Mesenchymal stem cell (in vitro differentiated cells and primary cell): ENCODE measurements at regions not wholly inside any gene's neighbourhood (a gene's known extent, or its start where the extent isn't known, plus 50 kb on each side); places are given as distances from the start of the nearest gene placed in this dataset.

Source experiments
- DNase-seq: peaks from one replicate; pipeline ENCODE4 v3.0.0-alpha.2; 2013
- H2AFZ ChIP-seq: one replicate; pipeline ENCODE4 v1.6.1; 2013; ENCODE audit warnings: low read depth, mild to moderate bottlenecking, control low read depth, inconsistent platforms, low read length, moderate library complexity
- H2AK5ac ChIP-seq: 2 replicates; pipeline ENCODE4 v1.6.1; 2013; ENCODE audit warnings: low read length, moderate library complexity, mild to moderate bottlenecking, inconsistent platforms; ENCODE audit not compliant: severe bottlenecking
- H2BK120ac ChIP-seq: one replicate; pipeline ENCODE4 v1.6.1; 2013; ENCODE audit warnings: low read depth, mild to moderate bottlenecking, inconsistent platforms, low read length, moderate library complexity
- H2BK12ac ChIP-seq, 2 experiments: one replicate each; pipeline ENCODE4 v1.6.1; 2013; ENCODE audit warnings: inconsistent platforms in 2 of 2, low read length in 2 of 2, mild to moderate bottlenecking in 2 of 2, moderate library complexity in 2 of 2, control low read depth in 1 of 2
- H2BK15ac ChIP-seq: one replicate; pipeline ENCODE4 v1.6.1; 2013; ENCODE audit warnings: mild to moderate bottlenecking, low read depth, inconsistent platforms; ENCODE audit not compliant: poor library complexity, severe bottlenecking
- H2BK5ac ChIP-seq: 2 replicates; pipeline ENCODE4 v1.6.1; 2013; ENCODE audit warnings: low read depth, mild to moderate bottlenecking, low read length, control low read depth, inconsistent platforms; ENCODE audit not compliant: poor library complexity, severe bottlenecking
- H3K14ac ChIP-seq, 2 experiments: one replicate each; pipeline ENCODE4 v1.6.1; 2013; ENCODE audit warnings: inconsistent platforms in 2 of 2, low read length in 2 of 2, control low read depth in 1 of 2, mild to moderate bottlenecking in 1 of 2, moderate library complexity in 1 of 2
- H3K18ac ChIP-seq, 2 experiments: one replicate each; pipeline ENCODE4 v1.6.1; 2013; ENCODE audit warnings: inconsistent platforms in 2 of 2, low read length in 2 of 2, control low read depth in 1 of 2, low read depth in 1 of 2, mild to moderate bottlenecking in 1 of 2
- H3K23ac ChIP-seq, 2 experiments: one replicate each; pipeline ENCODE4 v1.6.1; 2013; ENCODE audit warnings: inconsistent platforms in 2 of 2, low read length in 2 of 2, mild to moderate bottlenecking in 2 of 2, moderate library complexity in 2 of 2, control low read depth in 1 of 2
- H3K27ac ChIP-seq: 2 replicates; pipeline ENCODE4 v1.5.1; 2013; ENCODE audit warnings: mild to moderate bottlenecking, moderate library complexity, low read length, control low read depth, inconsistent platforms; ENCODE audit not compliant: poor library complexity, severe bottlenecking
- H3K27me3 ChIP-seq, 2 experiments: 2 replicates each; pipeline versions ENCODE4 v1.6.1 to v1.7.0; 2013; ENCODE audit warnings: low read length in 2 of 2, mild to moderate bottlenecking in 2 of 2, moderate library complexity in 2 of 2, control low read depth in 1 of 2, inconsistent platforms in 1 of 2; ENCODE audit not compliant: control insufficient read depth in 1 of 2, insufficient read depth in 1 of 2
- H3K36me3 ChIP-seq, 2 experiments: 2 replicates each; pipeline versions ENCODE4 v1.6.1 to v1.7.0; 2013; ENCODE audit warnings: low read length in 2 of 2, control low read depth in 1 of 2, inconsistent platforms in 1 of 2, low read depth in 1 of 2, mild to moderate bottlenecking in 1 of 2; ENCODE audit not compliant: insufficient read depth in 2 of 2, control insufficient read depth in 1 of 2
- H3K4ac ChIP-seq, 2 experiments: one replicate each; pipeline ENCODE4 v1.6.1; 2013; ENCODE audit warnings: inconsistent platforms in 2 of 2, low read length in 2 of 2, mild to moderate bottlenecking in 2 of 2, moderate library complexity in 2 of 2, control low read depth in 1 of 2, low read depth in 1 of 2
- H3K4me1 ChIP-seq: 2 replicates; pipeline ENCODE4 v1.6.1; 2013; ENCODE audit warnings: low read depth, low read length, control low read depth; ENCODE audit not compliant: control insufficient read depth, insufficient read depth
- H3K4me2 ChIP-seq: 2 replicates; pipeline ENCODE4 v1.6.1; 2013; ENCODE audit warnings: low read length, mild to moderate bottlenecking, inconsistent platforms; ENCODE audit not compliant: poor library complexity, severe bottlenecking
- H3K4me3 ChIP-seq, 2 experiments: 2 replicates each; pipeline versions ENCODE4 v1.5.1 to v1.7.0; 2013; ENCODE audit warnings: low read length in 2 of 2, mild to moderate bottlenecking in 2 of 2, control low read depth in 1 of 2, low read depth in 1 of 2; ENCODE audit not compliant: insufficient read depth in 1 of 2
- H3K79me1 ChIP-seq: replicated peaks from 2 replicates; pipeline ENCODE4 v1.6.1; 2013; ENCODE audit warnings: mild to moderate bottlenecking, control low read depth, low read length, inconsistent platforms; ENCODE audit not compliant: poor library complexity, severe bottlenecking
- H3K9ac ChIP-seq: 2 replicates; pipeline ENCODE4 v1.7.0; 2013; ENCODE audit warnings: mild to moderate bottlenecking, low read length, moderate library complexity
- H3K9me3 ChIP-seq: 2 replicates; pipeline ENCODE4 v1.7.0; 2013; ENCODE audit warnings: mild to moderate bottlenecking, low read length; ENCODE audit not compliant: control insufficient read depth
- H4K8ac ChIP-seq: one replicate; pipeline ENCODE4 v1.6.1; 2013; ENCODE audit warnings: inconsistent platforms, mild to moderate bottlenecking, low read length, moderate library complexity
- H4K91ac ChIP-seq: one replicate; pipeline ENCODE4 v1.6.1; 2013; ENCODE audit warnings: mild to moderate bottlenecking, low read length, inconsistent platforms
- WGBS: methylation state at CpG from one replicate; pipeline ENCODE4 v1.1.7; 2013; ENCODE audit warnings: mixed read lengths; 5-methylcytosine and 5-hydroxymethylcytosine counted together

DNA sequence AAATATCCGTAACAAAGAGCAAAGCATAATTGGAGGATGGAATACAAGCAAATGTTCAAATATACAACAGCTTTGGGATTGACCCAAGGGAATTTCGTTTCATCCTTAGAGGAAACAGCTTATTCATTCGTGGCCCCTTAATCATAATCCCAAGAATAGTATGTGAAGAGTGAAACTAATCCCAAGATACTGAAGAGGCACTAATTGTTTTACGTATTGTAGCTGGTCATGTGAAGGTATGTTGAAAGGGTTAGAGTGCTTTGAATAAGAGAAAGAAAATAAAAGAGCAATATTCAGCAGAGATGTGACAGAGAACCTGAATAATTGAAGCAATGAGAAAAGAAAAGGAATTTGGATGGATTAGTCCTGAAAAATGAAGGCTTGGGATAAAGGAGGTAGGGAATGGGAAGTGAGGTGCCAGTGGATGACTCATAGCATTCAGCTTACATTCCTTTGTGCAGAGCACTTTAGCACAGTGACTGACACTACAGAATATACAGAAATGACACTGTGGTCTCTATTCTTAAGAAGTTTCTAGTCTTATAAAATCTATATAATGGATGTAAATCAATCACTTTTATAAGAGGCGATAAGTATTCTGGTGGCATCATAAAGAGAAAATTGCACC, 221.9 kb downstream of the TLR4 start:
- Histone ChIP-seq H2AFZ (no peak overlapping the region), H3K4me2 (no peak overlapping the region), H2AK5ac (no peak overlapping the region), H4K8ac (no peak overlapping the region), H3K27me3 (no peaks in the 10 kb centered on the region), H3K9ac (no peak overlapping the region), H3K18ac (no peak overlapping the region), H2BK120ac (no peak overlapping the region), H3K36me3 (no peaks in the 10 kb centered on the region), H3K79me1 (no peaks in the 10 kb centered on the region), H3K27ac (no peak overlapping the region), H3K4ac (no peak overlapping the region), H3K4me1 (no peaks in the 10 kb centered on the region), H2BK15ac (no peak overlapping the region), H2BK12ac (no peak overlapping the region), H3K4me3 (no peak overlapping the region), H3K9me3 (no peaks in the 10 kb centered on the region), H2BK5ac (no peak overlapping the region), H3K23ac (no peak overlapping the region), H4K91ac (no peak overlapping the region), H3K14ac (no peak overlapping the region)
- no peak for DNase-seq
- 81% methylated on average over 2 of the region's 5 CpGs for WGBS

DNA sequence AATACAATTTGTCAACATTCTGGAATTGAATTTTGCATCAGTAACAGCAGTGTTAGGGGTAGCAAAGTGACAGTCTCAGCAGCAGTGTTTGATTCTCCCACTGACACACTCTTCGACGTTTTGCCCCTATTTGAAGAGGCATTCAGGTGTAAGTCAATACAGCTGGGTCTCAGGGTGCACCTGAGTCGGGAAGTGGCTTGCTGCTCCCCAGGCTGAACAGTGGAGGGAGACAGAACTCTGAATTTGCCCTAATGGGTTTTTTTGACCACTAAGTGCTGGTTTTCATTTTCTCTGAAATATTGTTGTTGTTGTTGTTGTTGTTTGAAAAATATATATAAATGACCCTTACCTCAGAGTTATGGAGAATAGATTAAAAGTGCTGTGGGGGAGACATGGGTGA, 223.2 kb downstream of the TLR4 start:
- DNase-seq, result no peak
- Histone ChIP-seq H2BK120ac (no peak overlapping the region), H3K36me3 (no peaks in the 10 kb centered on the region), H3K9me3 (peaks cover 3% of the 10 kb centered on the region), H3K4ac (no peak overlapping the region), H3K14ac (no peak overlapping the region), H3K4me1 (no peaks in the 10 kb centered on the region), H3K79me1 (no peaks in the 10 kb centered on the region), H4K8ac (no peak overlapping the region), H3K23ac (no peak overlapping the region), H3K4me3 (no peak overlapping the region), H3K9ac (no peak overlapping the region), H3K27ac (no peak overlapping the region), H2BK15ac (no peak overlapping the region), H2BK5ac (no peak overlapping the region), H3K27me3 (no peaks in the 10 kb centered on the region), H3K4me2 (no peak overlapping the region), H3K18ac (no peak overlapping the region), H2BK12ac (no peak overlapping the region), H2AFZ (no peak overlapping the region), H4K91ac (peak overlapping the region; percentile 75), H2AK5ac (no peak overlapping the region)
- WGBS, result 62% methylated on average over 3 of the region's 3 CpGs

DNA sequence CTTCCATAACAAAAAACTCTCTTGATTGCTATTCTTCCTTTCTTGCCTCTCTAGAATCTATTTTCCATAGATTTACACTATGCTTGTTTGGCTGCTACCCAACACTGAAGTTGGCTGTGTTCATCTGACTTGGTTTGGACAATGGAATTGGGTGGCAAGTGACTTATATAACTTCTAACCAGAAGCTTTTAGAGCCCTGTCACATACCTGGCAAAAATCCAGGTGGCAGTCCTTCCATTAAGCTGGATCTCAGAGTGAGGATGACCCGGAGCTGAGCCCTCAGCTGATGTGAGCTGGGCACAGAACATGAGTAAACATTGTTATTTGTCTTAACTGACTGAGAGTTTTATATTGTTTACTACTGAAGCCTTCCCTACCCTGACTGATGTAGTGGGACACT, 225.7 kb downstream of the TLR4 start:
- Histone ChIP-seq H3K9ac (no peak overlapping the region), H3K18ac (no peak overlapping the region), H3K4me2 (no peak overlapping the region), H3K27me3 (no peaks in the 10 kb centered on the region), H3K9me3 (peaks cover 8% of the 10 kb centered on the region), H3K23ac (no peak overlapping the region), H2BK120ac (no peak overlapping the region), H3K27ac (no peak overlapping the region), H3K4ac (no peak overlapping the region), H4K91ac (no peak overlapping the region), H3K4me1 (no peaks in the 10 kb centered on the region), H3K14ac (no peak overlapping the region), H2BK5ac (no peak overlapping the region), H2BK12ac (no peak overlapping the region), H3K79me1 (no peaks in the 10 kb centered on the region), H3K36me3 (no peaks in the 10 kb centered on the region), H2AK5ac (no peak overlapping the region), H2BK15ac (no peak overlapping the region), H2AFZ (no peak overlapping the region), H4K8ac (no peak overlapping the region), H3K4me3 (no peak overlapping the region)
- DNase-seq, result no peak
- no CpG with 5 or more reads among the region's 1 CpG for WGBS

DNA sequence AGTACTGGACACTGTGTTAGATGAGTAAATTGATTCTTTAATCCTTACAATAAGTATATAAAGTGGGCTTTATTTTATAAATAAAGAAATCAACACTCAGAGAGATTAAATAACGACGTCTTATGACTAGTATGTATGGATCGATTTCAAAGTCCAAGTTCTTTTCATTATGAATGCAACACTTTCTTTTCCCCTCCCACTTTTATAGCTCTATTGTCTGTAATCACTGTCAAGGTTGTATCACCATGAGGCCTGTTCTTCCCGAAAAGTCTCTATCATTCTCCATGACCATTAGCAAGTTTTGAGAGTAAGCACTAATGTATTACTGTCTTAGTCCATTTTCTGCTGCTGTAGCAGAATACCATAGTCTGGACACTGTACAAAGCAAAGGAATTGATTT, 228.4 kb downstream of the TLR4 start:
- no peak overlapping the region for H3K14ac ChIP-seq
- H3K9ac ChIP-seq, result no peak overlapping the region
- no peak overlapping the region for H3K23ac ChIP-seq
- peaks cover 8% of the 10 kb centered on the region for H3K9me3 ChIP-seq
- H3K4me2 ChIP-seq, result no peak overlapping the region
- H4K8ac ChIP-seq, result no peak overlapping the region
- H3K27me3 ChIP-seq, result no peaks in the 10 kb centered on the region
- no peak overlapping the region for H2BK120ac ChIP-seq
- no peak overlapping the region for H3K4me3 ChIP-seq
- WGBS, result 88% methylated on average over 4 of the region's 4 CpGs
- DNase-seq, result no peak
- no peaks in the 10 kb centered on the region for H3K36me3 ChIP-seq
- H2AK5ac ChIP-seq, result no peak overlapping the region
- H3K4me1 ChIP-seq, result no peaks in the 10 kb centered on the region
- H2BK15ac ChIP-seq, result no peak overlapping the region
- no peak overlapping the region for H2AFZ ChIP-seq
- H4K91ac ChIP-seq, result no peak overlapping the region
- no peak overlapping the region for H2BK12ac ChIP-seq
- no peak overlapping the region for H2BK5ac ChIP-seq
- no peak overlapping the region for H3K4ac ChIP-seq
- no peak overlapping the region for H3K18ac ChIP-seq
- H3K79me1 ChIP-seq, result no peaks in the 10 kb centered on the region
- no peak overlapping the region for H3K27ac ChIP-seq
